Lung (tissue), 11 donors: ENCODE measurements at regions not wholly inside any gene's neighbourhood (a gene's known extent, or its start where the extent isn't known, plus 50 kb on each side); places are given as distances from the start of the nearest gene placed in this dataset.

Source experiments
- ATAC-seq: fragments of 200-7000 bp; cut with Tn5 transposase; one replicate; pipeline ENCODE4 v1.9.1; 2020; ENCODE audit warnings: moderate number of reproducible peaks; ENCODE audit not compliant: insufficient read depth, low FRiP score
- DNase-seq, 3 donors: peaks; one replicate each; pipeline ENCODE4 v3.0.0-alpha.2; 2013 to 2017
- H3K27ac ChIP-seq, 2 donors: one replicate each; pipeline ENCODE4 v1.5.1; 2013; ENCODE audit warnings: mild to moderate bottlenecking in 2 of 2, moderate library complexity in 2 of 2, control low read depth in 1 of 2, inconsistent platforms in 1 of 2, low read depth in 1 of 2, low read length in 1 of 2
- H3K27me3 ChIP-seq, 3 donors: one replicate each; pipeline ENCODE4 v1.5.1; 2013; ENCODE audit warnings: low read length in 2 of 3; ENCODE audit not compliant: control insufficient read depth in 3 of 3, insufficient read depth in 3 of 3
- H3K36me3 ChIP-seq, 4 donors: one replicate each; pipeline ENCODE4 v1.5.1; 2013; ENCODE audit warnings: low read length in 4 of 4, mild to moderate bottlenecking in 1 of 4, moderate library complexity in 1 of 4; ENCODE audit not compliant: control insufficient read depth in 4 of 4, insufficient read depth in 4 of 4
- H3K4me1 ChIP-seq, 5 donors: one replicate each; pipeline ENCODE4 v1.5.1; 2013; ENCODE audit warnings: low read length in 5 of 5, mild to moderate bottlenecking in 2 of 5, moderate library complexity in 1 of 5; ENCODE audit not compliant: control insufficient read depth in 5 of 5, insufficient read depth in 5 of 5
- H3K4me3 ChIP-seq: one replicate; pipeline ENCODE4 v1.5.1; 2013; ENCODE audit warnings: mild to moderate bottlenecking, control low read depth, moderate library complexity
- H3K9ac ChIP-seq, 2 donors: one replicate each; pipeline ENCODE4 v1.5.1; 2013; ENCODE audit warnings: low read length in 2 of 2, control low read depth in 1 of 2; ENCODE audit not compliant: insufficient read depth in 1 of 2
- H3K9me3 ChIP-seq, 4 donors: one replicate each; pipeline ENCODE4 v1.5.1; 2013; ENCODE audit warnings: low read length in 3 of 4, mild to moderate bottlenecking in 1 of 4, moderate library complexity in 1 of 4; ENCODE audit not compliant: control insufficient read depth in 4 of 4, insufficient read depth in 3 of 4
- WGBS, 2 donors: extraction: QIAGEN DNeasy Blood & Tissue Kit; methylation state at CpG; one replicate each; pipeline ENCODE4 v1.1.7; 2013; 5-methylcytosine and 5-hydroxymethylcytosine counted together
- TF ChIP-seq, protein P1 (sequence below): IDR thresholded peaks from 2 replicates; pipeline ENCODE4 v1.5.1; 2012; ENCODE audit warnings: mild to moderate bottlenecking; ENCODE audit errors: control extremely low read depth, extremely low read depth
- donor health status: control.
- donor health status: control.
- donor health status: Bipolar disorder and iron deficiency.
- donor health status: healthy.
- donor health status: DM: yes; HTN: yes; CAD: no.

DNA sequence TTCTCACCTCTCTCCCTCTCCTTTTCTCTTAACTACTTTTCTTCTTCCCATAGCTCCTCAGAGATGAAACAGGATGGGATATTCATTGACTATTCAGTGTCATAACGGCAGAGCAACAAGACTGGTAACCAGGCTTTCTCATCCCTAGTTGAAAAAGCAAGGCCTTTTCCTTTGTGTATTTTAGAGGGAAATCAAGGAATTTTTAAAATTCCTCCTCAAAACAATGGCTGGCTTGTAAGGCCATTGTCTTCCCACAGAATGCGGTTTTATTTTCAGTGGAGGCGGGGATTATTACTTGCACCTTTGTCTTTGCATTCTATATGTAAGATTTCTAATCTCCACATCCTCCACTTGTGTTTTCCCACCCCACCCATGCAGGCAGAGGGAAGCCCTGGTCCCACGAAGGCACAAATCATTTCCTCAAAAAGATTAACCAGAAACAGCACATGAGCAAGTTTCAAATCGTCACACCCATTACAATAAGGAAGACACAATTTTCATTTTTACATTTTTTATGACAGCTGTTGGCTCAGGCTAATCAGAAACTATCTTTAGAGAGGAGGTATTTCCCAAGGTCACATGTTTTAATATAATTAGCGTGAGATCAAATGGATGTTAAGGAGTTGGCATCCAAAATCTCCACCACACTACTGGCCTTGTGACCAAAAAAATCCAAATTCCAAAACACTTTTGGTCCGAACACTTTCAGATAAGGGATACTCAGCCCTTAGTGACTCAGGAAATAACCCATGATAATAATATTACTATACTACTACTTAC, 53.0 kb upstream of the KDR start:
- Histone ChIP-seq H3K4me1 (peaks cover 0 to 3% (median 0%) of the 10 kb centered on the region in 5 donors), H3K36me3 (no peaks in the 10 kb centered on the region), H3K9ac (no peak overlapping the region), H3K4me3 (no peak overlapping the region), H3K27me3 (peaks cover 0 to 2% (median 0%) of the 10 kb centered on the region in 3 donors), H3K27ac (peak overlapping the region; percentile 56 to 58), H3K9me3 (no peaks in the 10 kb centered on the region)
- ATAC-seq (no peak), DNase-seq (no peak)
- TF ChIP-seq, protein P1, sequence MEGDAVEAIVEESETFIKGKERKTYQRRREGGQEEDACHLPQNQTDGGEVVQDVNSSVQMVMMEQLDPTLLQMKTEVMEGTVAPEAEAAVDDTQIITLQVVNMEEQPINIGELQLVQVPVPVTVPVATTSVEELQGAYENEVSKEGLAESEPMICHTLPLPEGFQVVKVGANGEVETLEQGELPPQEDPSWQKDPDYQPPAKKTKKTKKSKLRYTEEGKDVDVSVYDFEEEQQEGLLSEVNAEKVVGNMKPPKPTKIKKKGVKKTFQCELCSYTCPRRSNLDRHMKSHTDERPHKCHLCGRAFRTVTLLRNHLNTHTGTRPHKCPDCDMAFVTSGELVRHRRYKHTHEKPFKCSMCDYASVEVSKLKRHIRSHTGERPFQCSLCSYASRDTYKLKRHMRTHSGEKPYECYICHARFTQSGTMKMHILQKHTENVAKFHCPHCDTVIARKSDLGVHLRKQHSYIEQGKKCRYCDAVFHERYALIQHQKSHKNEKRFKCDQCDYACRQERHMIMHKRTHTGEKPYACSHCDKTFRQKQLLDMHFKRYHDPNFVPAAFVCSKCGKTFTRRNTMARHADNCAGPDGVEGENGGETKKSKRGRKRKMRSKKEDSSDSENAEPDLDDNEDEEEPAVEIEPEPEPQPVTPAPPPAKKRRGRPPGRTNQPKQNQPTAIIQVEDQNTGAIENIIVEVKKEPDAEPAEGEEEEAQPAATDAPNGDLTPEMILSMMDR = no peak
- 61 to 70% methylated on average over 7 of the region's 7 CpGs for WGBS, 2 donors

DNA sequence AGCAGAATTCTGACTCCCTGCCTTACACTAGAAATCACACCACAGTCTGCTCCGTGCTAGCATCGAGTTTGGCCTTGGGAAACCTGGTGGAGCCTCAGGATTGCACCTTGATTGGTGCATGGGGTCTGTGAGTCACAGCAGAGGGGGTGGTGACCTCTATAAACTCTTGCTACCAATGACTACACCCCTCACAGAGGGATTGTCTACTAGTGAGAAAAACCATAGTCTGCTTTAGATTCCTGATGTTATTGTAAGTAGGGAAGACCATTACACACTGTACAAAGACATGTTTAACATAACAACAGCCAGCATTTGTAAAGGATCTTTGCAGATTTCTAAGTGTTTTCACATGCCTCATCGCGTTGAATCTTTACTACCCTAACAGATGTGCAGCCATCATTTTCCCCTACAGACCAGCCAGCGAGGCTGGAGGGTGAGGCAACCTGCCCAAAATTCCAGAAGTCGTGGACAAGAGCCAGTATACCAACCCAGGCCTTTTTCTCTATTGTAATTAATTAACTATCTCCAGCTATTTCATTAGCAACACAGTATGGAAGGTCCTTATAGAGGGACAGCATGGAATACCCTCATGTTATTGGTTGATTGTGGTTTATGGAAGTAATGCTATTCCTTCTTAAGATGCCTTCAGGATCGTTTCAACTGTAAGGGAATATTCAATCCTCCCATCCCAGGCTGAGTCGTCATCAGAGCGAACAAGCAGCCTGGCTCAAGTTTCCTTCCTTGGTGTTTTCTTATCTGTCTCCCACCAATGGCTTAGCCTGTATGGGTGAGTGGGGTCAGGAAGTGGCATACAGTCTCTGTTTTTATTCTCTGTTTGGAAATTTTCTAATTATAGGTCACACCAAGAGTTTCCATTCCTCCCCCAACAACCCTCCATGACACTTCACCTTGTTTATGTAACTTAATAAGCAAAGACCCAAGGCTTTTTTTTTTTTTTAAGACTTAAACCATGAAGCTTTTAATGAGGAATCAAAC, 55.9 kb upstream of the KDR start:
- H3K27me3 ChIP-seq = no peaks in the 10 kb centered on the region
- ATAC-seq (no peak), DNase-seq (no peak)
- no peaks in the 10 kb centered on the region for H3K9me3 ChIP-seq
- WGBS, 2 donors = 67 to 78% methylated on average over 9 of the region's 9 CpGs
- H3K27ac ChIP-seq = no peak overlapping the region
- TF ChIP-seq, protein P1 = no peak
- H3K4me3 ChIP-seq = no peak overlapping the region
- H3K36me3 ChIP-seq = no peaks in the 10 kb centered on the region
- peaks cover 0 to 18% (median 3%) of the 10 kb centered on the region in 5 donors for H3K4me1 ChIP-seq
- no peak overlapping the region for H3K9ac ChIP-seq

DNA sequence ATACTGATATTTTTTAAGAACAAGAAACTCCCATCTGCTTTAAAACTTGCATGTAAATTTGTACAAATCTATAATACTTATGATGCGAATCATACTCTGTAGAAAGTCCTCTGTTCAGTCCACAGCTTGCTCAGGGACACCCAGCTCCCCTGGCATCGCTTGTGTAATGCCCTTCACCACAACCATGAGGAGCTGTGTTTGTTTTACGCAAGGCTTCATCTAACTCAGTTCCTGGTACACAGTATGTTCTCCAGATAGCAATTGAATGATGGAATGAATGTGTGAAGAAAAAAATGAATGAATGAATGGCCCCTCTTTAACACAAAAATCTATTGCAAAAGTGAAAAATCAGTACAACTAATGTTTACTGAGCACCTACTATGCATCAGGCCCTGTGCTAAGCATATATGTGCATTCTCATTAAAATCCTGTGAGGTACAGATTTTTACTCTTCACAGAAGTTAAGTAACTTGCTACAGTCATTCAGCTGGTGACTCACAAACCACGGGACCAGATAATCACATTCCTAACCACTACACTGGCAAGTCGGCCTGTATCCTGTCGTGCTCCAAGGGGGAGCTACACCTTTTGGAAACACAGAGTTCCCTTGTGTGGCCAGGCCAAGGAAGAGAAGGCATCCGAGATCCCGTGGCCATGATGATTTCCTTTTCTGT, 58.7 kb upstream of the KDR start:
- Histone ChIP-seq H3K4me1 (peaks cover 0 to 25% (median 3%) of the 10 kb centered on the region in 5 donors), H3K27me3 (no peaks in the 10 kb centered on the region), H3K9ac (no peak overlapping the region), H3K4me3 (no peak overlapping the region), H3K27ac (peak overlapping the region in 1 of 2 donors; percentile 55), H3K36me3 (no peaks in the 10 kb centered on the region), H3K9me3 (no peaks in the 10 kb centered on the region)
- TF ChIP-seq, protein P1 = no peak
- no peak for DNase-seq
- 54 to 56% methylated on average over 8 of the region's 8 CpGs for WGBS, 2 donors
- ATAC-seq = no peak
